ENCODE measurements at regions not wholly inside any gene's neighbourhood (a gene's known extent, or its start where the extent isn't known, plus 50 kb on each side); places are given as distances from the start of the nearest gene placed in this dataset.

DNA sequence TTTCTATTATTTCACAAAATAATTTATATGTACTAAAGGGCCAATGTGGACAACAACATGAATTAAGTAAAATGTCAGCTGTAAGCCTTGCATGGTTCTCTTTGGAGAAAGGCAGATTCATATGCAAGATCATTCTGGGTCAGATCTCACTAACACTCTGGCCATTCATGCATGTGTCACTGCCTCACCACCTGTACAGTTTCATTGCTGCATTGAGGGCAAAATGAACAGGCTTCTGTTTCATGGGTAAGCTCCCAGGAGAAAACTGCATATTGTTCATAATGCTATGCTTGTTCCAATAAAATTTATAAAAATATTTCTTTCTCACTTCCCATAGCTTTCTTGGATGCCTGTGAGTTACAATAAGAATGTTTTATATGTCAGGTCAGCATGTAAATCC, 275.2 kb downstream of the ZNF248 start:
- no peak for DNase-seq (ENCODE audit: low spot score)
- no peaks in the 10 kb centered on the region for H3K4me1 ChIP-seq (ENCODE audit: insufficient read depth)
- no peaks in the 10 kb centered on the region for H4K20me1 ChIP-seq (ENCODE audit: insufficient read depth, poor library complexity, severe bottlenecking)
- no peaks in the 10 kb centered on the region for H3K36me3 ChIP-seq (replicated peaks; ENCODE audit: insufficient read depth, low read depth)
- no peak overlapping the region for H3K27ac ChIP-seq
- H2AFZ ChIP-seq, result no peak overlapping the region
- H3K4me2 ChIP-seq, result no peak overlapping the region
- no peaks in the 10 kb centered on the region for H3K27me3 ChIP-seq
- H3K4me3 ChIP-seq, result no peak overlapping the region
- TF ChIP-seq, protein P1, sequence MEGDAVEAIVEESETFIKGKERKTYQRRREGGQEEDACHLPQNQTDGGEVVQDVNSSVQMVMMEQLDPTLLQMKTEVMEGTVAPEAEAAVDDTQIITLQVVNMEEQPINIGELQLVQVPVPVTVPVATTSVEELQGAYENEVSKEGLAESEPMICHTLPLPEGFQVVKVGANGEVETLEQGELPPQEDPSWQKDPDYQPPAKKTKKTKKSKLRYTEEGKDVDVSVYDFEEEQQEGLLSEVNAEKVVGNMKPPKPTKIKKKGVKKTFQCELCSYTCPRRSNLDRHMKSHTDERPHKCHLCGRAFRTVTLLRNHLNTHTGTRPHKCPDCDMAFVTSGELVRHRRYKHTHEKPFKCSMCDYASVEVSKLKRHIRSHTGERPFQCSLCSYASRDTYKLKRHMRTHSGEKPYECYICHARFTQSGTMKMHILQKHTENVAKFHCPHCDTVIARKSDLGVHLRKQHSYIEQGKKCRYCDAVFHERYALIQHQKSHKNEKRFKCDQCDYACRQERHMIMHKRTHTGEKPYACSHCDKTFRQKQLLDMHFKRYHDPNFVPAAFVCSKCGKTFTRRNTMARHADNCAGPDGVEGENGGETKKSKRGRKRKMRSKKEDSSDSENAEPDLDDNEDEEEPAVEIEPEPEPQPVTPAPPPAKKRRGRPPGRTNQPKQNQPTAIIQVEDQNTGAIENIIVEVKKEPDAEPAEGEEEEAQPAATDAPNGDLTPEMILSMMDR (IDR thresholded peaks at IDR 0.05; ENCODE audit: poor library complexity), result no peak
- TF ChIP-seq EZH2 (IDR thresholded peaks at IDR 0.05; ENCODE audit: borderline replicate concordance) (no peak), EZH2phosphoT487 (IDR thresholded peaks at IDR 0.05; ENCODE audit: low read depth, severe bottlenecking, unreplicated experiment) (no peak)
- H3K9me2 ChIP-seq (replicated peaks; ENCODE audit: insufficient read depth), result no peaks in the 10 kb centered on the region
- peaks cover 3% of the 10 kb centered on the region for H3K9me3 ChIP-seq (ENCODE audit: low read depth)
- H3K79me2 ChIP-seq, result no peaks in the 10 kb centered on the region

- WGBS (ENCODE audit: low lambda C conversion rate, missing lambda C conversion rate), result 77% methylated on average over 1 of the region's 1 CpG
- H3K4me2 ChIP-seq, result no peak overlapping the region
- no peak for TF ChIP-seq EZH2 (IDR thresholded peaks at IDR 0.05; ENCODE audit: borderline replicate concordance)
- TF ChIP-seq, protein P1 (IDR thresholded peaks at IDR 0.05; ENCODE audit: poor library complexity), result no peak
- TF ChIP-seq EZH2phosphoT487 (IDR thresholded peaks at IDR 0.05; ENCODE audit: low read depth, severe bottlenecking, unreplicated experiment), result no peak
Measured at GRCh38 chr10:37576154-37576553, 281.3 kb downstream of the ZNF248 start.

GRCh38 chr10:37572206-37572605, 285.2 kb downstream of the ZNF248 start:
- H3K79me2 ChIP-seq, result no peaks in the 10 kb centered on the region
- H3K9me2 ChIP-seq (replicated peaks; ENCODE audit: insufficient read depth), result no peaks in the 10 kb centered on the region
- H3K27ac ChIP-seq, result no peak overlapping the region
- H4K20me1 ChIP-seq (ENCODE audit: insufficient read depth, poor library complexity, severe bottlenecking), result no peaks in the 10 kb centered on the region
- TF ChIP-seq EZH2phosphoT487 (IDR thresholded peaks at IDR 0.05; ENCODE audit: low read depth, severe bottlenecking, unreplicated experiment) (no peak), EZH2 (IDR thresholded peaks at IDR 0.05; ENCODE audit: borderline replicate concordance) (no peak)
- TF ChIP-seq, protein P1 (IDR thresholded peaks at IDR 0.05; ENCODE audit: poor library complexity), result no peak
- H3K4me1 ChIP-seq (ENCODE audit: insufficient read depth), result no peaks in the 10 kb centered on the region
- DNase-seq (ENCODE audit: low spot score), result no peak
- H3K27me3 ChIP-seq, result no peaks in the 10 kb centered on the region
- no peak overlapping the region for H2AFZ ChIP-seq
- no peak overlapping the region for H3K4me2 ChIP-seq
- WGBS (ENCODE audit: low lambda C conversion rate, missing lambda C conversion rate), result 60% methylated on average over 3 of the region's 3 CpGs
- no peak overlapping the region for H3K4me3 ChIP-seq
- H3K36me3 ChIP-seq (replicated peaks; ENCODE audit: insufficient read depth, low read depth), result no peaks in the 10 kb centered on the region
- H3K9me3 ChIP-seq (ENCODE audit: low read depth), result no peaks in the 10 kb centered on the region

More at GRCh38 chr10:37576154-37576553, 281.3 kb downstream of the ZNF248 start:
- H3K9me2 ChIP-seq (replicated peaks; ENCODE audit: insufficient read depth), result no peaks in the 10 kb centered on the region
- H3K9me3 ChIP-seq (ENCODE audit: low read depth), result no peaks in the 10 kb centered on the region
- no peaks in the 10 kb centered on the region for H3K4me1 ChIP-seq (ENCODE audit: insufficient read depth)
- no peak overlapping the region for H3K4me3 ChIP-seq
- H3K27ac ChIP-seq, result no peak overlapping the region
- no peaks in the 10 kb centered on the region for H3K79me2 ChIP-seq
- no peak for DNase-seq (ENCODE audit: low spot score)
- H3K36me3 ChIP-seq (replicated peaks; ENCODE audit: insufficient read depth, low read depth), result no peaks in the 10 kb centered on the region
- no peaks in the 10 kb centered on the region for H3K27me3 ChIP-seq
- H2AFZ ChIP-seq, result no peak overlapping the region
- H4K20me1 ChIP-seq (ENCODE audit: insufficient read depth, poor library complexity, severe bottlenecking), result no peaks in the 10 kb centered on the region

DNA sequence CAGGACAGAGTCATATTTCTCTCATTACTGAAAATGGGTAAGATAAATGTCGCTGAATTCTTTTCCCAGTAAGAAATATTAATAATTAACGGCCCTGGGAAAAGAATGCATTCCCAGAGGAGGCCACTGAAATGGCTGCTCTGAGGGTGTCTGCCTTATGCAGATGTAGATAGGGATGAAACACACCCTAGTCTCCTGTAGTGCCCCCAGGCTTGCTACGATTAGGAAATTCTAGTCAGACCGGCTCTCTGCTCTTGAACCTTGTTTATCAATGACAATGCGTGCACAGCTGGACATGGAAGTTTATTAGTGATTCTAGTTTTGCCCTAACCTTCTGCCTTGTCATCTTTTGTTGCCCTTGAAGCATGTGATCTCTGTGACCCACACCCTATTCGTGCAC, 291.1 kb downstream of the ZNF248 start:
- TF ChIP-seq, protein P1 (IDR thresholded peaks at IDR 0.05; ENCODE audit: poor library complexity), result no peak
- TF ChIP-seq EZH2phosphoT487 (IDR thresholded peaks at IDR 0.05; ENCODE audit: low read depth, severe bottlenecking, unreplicated experiment), result no peak
- TF ChIP-seq EZH2 (IDR thresholded peaks at IDR 0.05; ENCODE audit: borderline replicate concordance), result no peak
- H3K27me3 ChIP-seq, result no peaks in the 10 kb centered on the region
- WGBS (ENCODE audit: low lambda C conversion rate, missing lambda C conversion rate), result 79% methylated on average over 6 of the region's 6 CpGs

More for the DNA sequence above, 291.1 kb downstream of the ZNF248 start:
- Histone ChIP-seq H3K9me3 (ENCODE audit: low read depth) (no peaks in the 10 kb centered on the region), H3K4me1 (ENCODE audit: insufficient read depth) (no peaks in the 10 kb centered on the region), H3K79me2 (no peaks in the 10 kb centered on the region), H3K9me2 (replicated peaks; ENCODE audit: insufficient read depth) (no peaks in the 10 kb centered on the region), H3K27ac (no peak overlapping the region), H3K36me3 (replicated peaks; ENCODE audit: insufficient read depth, low read depth) (no peaks in the 10 kb centered on the region), H3K4me3 (no peak overlapping the region), H3K4me2 (no peak overlapping the region), H2AFZ (no peak overlapping the region), H4K20me1 (ENCODE audit: insufficient read depth, poor library complexity, severe bottlenecking) (no peaks in the 10 kb centered on the region)
- DNase-seq (ENCODE audit: low spot score), result no peak

Data from hepatocyte (in vitro differentiated cells).